ENCODE measurements at regions not wholly inside any gene's neighbourhood (a gene's known extent, or its start where the extent isn't known, plus 50 kb on each side); places are given as distances from the start of the nearest gene placed in this dataset.

DNA sequence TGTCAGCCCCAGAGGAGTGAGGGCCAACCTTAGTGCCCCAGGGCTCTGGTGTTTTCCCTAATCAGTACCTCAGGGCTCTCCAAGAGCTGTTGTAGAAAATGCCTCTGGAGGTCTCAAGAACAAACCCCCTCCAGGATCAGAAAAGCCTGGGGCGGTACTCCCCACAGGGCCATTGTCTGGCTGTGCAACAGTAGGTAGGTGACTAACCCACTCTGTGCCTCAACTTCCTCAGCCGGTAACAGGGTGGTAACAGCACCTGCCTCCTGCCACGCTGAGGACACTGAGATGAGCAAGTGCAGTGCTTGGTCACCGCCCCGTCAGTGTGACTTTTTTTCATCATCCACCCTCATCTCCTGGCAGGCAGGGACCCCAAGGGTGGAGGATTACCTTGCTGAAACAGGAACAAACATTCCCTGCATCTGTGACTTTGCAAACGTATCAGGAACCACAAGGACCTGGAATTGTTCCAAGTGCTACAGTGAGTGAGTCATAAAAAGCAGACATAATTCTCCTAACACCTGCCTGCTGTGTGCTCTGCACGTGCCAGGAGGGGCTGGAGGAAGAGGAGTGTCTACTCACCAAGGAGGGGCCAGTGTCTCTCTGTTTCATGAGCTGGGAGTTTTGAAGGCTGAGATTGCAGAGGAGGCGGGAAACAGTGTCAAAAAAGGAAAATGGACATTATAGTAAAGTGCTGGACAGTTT is 440.8 kb downstream of the NPHP4 start:
- no peaks in the 10 kb centered on the region for H3K4me1 Mint-ChIP-seq
- H3K36me3 Mint-ChIP-seq (ENCODE audit: low read depth) = no peaks in the 10 kb centered on the region
- DNase-seq = no peak
- CTCF ChIA-PET = no interaction called here
- H3K9me3 Mint-ChIP-seq = peaks cover 4% of the 10 kb centered on the region
- POLR2A ChIA-PET = no interaction called here
- H3K4me3 Mint-ChIP-seq = no peak overlapping the region
- H3K27me3 Mint-ChIP-seq = peaks cover 10% of the 10 kb centered on the region
- no peak overlapping the region for H3K27ac Mint-ChIP-seq

- DNase-seq = no peak
- ChIA-PET CTCF (no interaction called here), POLR2A (no interaction called here)
- H3K4me1 Mint-ChIP-seq = no peaks in the 10 kb centered on the region
- peaks cover 4% of the 10 kb centered on the region for H3K9me3 Mint-ChIP-seq
- H3K27ac Mint-ChIP-seq = no peak overlapping the region
- no peak overlapping the region for H3K4me3 Mint-ChIP-seq
- no peaks in the 10 kb centered on the region for H3K36me3 Mint-ChIP-seq (ENCODE audit: low read depth)
- H3K27me3 Mint-ChIP-seq = peaks cover 20% of the 10 kb centered on the region
Measured at GRCh38 chr1:5548266-5548665, 444.0 kb downstream of the NPHP4 start.

DNA sequence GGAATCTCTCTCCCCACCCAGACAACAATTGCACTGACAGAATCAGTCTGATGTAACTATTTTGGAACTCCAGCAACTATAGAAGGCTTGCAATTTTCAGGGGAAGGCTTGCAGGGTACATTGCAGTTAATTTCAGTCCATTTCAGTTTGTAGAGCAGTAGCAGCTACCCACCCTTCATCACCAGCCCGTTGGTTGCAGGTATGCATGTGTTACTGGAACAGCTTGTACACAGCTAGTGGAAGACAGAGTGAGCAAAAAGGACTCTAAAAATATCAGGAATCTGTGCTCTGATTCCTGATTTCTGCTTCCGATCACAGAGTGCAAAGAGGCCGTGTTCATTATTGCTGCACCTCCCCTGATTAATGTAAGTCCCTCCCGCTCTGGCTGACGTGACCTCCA is 449.0 kb downstream of the NPHP4 start:
- no peak overlapping the region for H3K27ac Mint-ChIP-seq
- no peak overlapping the region for H3K4me3 Mint-ChIP-seq
- POLR2A ChIA-PET = no interaction called here
- no peaks in the 10 kb centered on the region for H3K4me1 Mint-ChIP-seq
- H3K36me3 Mint-ChIP-seq (ENCODE audit: low read depth) = no peaks in the 10 kb centered on the region
- CTCF ChIA-PET = no interaction called here
- no peak for DNase-seq
- no peaks in the 10 kb centered on the region for H3K9me3 Mint-ChIP-seq
- H3K27me3 Mint-ChIP-seq = peaks cover 34% of the 10 kb centered on the region

DNA sequence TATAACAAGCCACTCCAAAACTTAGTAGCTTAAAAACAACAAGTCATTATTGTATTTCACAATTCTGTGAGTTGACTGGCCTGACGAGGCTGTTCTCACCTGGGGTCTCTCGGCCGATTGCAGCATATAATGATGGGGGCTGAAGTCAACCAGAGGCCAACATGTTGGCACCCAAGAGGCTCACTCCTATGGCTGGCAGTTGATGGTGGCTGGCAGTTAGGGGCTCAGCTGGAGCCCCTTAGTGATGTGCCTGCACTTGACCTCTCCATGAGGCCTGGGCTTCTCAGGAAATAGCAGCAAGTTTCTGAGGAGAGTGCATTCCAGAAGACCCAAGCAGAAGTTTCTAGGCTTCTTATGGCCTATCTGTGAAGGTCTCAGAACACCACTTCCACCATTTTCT is 459.4 kb downstream of the NPHP4 start:
- H3K4me1 Mint-ChIP-seq = no peaks in the 10 kb centered on the region
- H3K27ac Mint-ChIP-seq = no peak overlapping the region
- H3K9me3 Mint-ChIP-seq = no peaks in the 10 kb centered on the region
- H3K4me3 Mint-ChIP-seq = no peak overlapping the region
- H3K36me3 Mint-ChIP-seq (ENCODE audit: low read depth) = no peaks in the 10 kb centered on the region
- peaks cover 1% of the 10 kb centered on the region for H3K27me3 Mint-ChIP-seq
- no peak for DNase-seq
- ChIA-PET CTCF (no interaction called here), POLR2A (no interaction called here)

GRCh38 chr1:5526822-5527551 is 465.2 kb downstream of the NPHP4 start:
- Mint-ChIP-seq H3K36me3 (ENCODE audit: low read depth) (no peaks in the 10 kb centered on the region), H3K27ac (no peak overlapping the region), H3K9me3 (no peaks in the 10 kb centered on the region), H3K27me3 (no peaks in the 10 kb centered on the region), H3K4me3 (no peak overlapping the region), H3K4me1 (no peaks in the 10 kb centered on the region)
- no peak for DNase-seq
- POLR2A ChIA-PET = no interaction called here
- CTCF ChIA-PET = no interaction called here

DNA sequence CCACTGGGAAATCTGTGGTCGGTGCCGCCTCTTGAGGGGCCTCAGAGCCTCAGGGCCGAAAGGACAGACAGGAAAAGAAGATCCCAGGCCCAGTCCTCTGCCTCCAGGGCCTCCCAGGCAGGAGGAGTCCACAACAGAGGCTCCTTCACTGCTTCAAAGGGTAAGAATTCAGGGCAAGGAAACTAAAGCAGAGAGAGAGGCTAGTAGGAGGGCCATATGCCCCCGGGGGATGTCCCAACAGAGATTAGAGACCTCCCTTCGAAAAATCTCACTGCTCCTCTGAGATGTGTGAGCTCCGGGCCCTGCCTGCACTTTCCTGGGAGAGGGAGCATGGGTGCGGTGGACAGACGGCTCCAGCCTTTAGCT is 465.9 kb downstream of the NPHP4 start:
- ChIA-PET POLR2A (no interaction called here), CTCF (no interaction called here)
- no peak for DNase-seq
- Mint-ChIP-seq H3K4me3 (no peak overlapping the region), H3K36me3 (ENCODE audit: low read depth) (no peaks in the 10 kb centered on the region), H3K9me3 (no peaks in the 10 kb centered on the region), H3K27me3 (no peaks in the 10 kb centered on the region), H3K27ac (no peak overlapping the region), H3K4me1 (no peaks in the 10 kb centered on the region)

- no peaks in the 10 kb centered on the region for H3K4me1 Mint-ChIP-seq
- no peak overlapping the region for H3K4me3 Mint-ChIP-seq
- no peak for DNase-seq
- H3K27ac Mint-ChIP-seq = no peak overlapping the region
- CTCF ChIA-PET = no interaction called here
- H3K27me3 Mint-ChIP-seq = peaks cover 3% of the 10 kb centered on the region
- no peaks in the 10 kb centered on the region for H3K36me3 Mint-ChIP-seq (ENCODE audit: low read depth)
- POLR2A ChIA-PET = no interaction called here
- H3K9me3 Mint-ChIP-seq = no peaks in the 10 kb centered on the region
Measured at GRCh38 chr1:5525597-5526384, 466.4 kb downstream of the NPHP4 start.

DNA sequence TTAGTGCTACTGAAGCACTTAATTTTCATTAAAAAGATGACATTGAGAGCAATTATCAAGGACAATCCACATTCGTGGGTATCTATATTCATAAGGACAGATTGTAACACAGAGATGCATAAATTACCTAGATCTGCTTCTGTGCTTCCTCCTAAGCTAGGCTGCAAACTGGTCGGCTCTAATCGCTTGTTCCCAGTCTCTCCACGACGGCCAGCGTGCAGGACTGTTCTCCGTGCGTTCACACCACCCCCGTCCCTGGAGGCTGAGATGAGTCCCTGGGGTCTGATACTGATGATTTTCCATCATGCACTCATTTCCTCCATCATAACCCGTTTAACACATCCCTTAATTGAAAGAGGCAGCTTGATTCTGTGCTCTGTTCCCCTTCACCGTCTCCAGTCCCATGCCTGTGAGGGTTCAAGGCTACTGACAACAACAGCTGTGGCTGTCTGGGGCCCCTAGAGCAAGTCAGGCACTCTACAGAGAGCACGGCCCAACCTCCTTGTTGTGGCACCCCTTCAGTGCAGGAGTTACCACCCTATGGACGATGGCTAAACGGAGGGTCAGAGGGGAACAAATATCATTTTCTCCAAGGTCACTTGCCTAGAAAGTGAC is 469.6 kb downstream of the NPHP4 start:
- Mint-ChIP-seq H3K36me3 (ENCODE audit: low read depth) (no peaks in the 10 kb centered on the region), H3K9me3 (no peaks in the 10 kb centered on the region), H3K4me3 (no peak overlapping the region), H3K27me3 (peaks cover 3% of the 10 kb centered on the region), H3K4me1 (no peaks in the 10 kb centered on the region), H3K27ac (no peak overlapping the region)
- DNase-seq = no peak
- ChIA-PET CTCF (no interaction called here), POLR2A (no interaction called here)

- H3K27me3 Mint-ChIP-seq = peaks cover 3% of the 10 kb centered on the region
- no peak overlapping the region for H3K4me3 Mint-ChIP-seq
- no peaks in the 10 kb centered on the region for H3K9me3 Mint-ChIP-seq
- no peak for DNase-seq
- no peak overlapping the region for H3K27ac Mint-ChIP-seq
- ChIA-PET CTCF (no interaction called here), POLR2A (no interaction called here)
- H3K36me3 Mint-ChIP-seq (ENCODE audit: low read depth) = no peaks in the 10 kb centered on the region
- no peaks in the 10 kb centered on the region for H3K4me1 Mint-ChIP-seq
Measured at GRCh38 chr1:5519366-5520135, 472.7 kb downstream of the NPHP4 start.

DNA sequence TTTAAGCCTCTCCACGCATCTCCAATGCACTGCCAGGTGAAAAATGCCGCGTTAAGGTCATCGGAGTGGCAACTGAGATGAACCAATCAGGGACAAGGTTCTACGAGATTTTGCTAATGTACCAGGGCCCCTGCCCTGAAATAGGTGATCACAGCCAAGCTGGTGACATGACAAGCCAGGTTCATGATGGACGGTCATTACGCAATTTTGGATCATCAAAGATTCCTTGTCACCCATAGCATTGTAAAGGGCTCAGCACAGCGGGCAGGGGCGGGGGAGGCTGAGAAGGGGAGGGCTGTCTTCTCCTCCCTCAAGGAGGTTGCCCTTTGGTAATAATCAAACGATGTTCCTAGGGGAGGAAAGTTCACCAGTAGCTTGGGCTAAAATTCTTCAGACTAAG is 475.5 kb downstream of the NPHP4 start:
- Mint-ChIP-seq H3K9me3 (no peaks in the 10 kb centered on the region), H3K27me3 (peaks cover 3% of the 10 kb centered on the region), H3K27ac (no peak overlapping the region), H3K4me1 (no peaks in the 10 kb centered on the region), H3K4me3 (no peak overlapping the region), H3K36me3 (ENCODE audit: low read depth) (no peaks in the 10 kb centered on the region)
- ChIA-PET POLR2A (no interaction called here), CTCF (no interaction called here)
- DNase-seq = no peak

GRCh38 chr1:5515501-5515900 is 476.7 kb downstream of the NPHP4 start:
- Mint-ChIP-seq H3K36me3 (ENCODE audit: low read depth) (no peaks in the 10 kb centered on the region), H3K27ac (no peak overlapping the region), H3K4me1 (no peaks in the 10 kb centered on the region), H3K9me3 (no peaks in the 10 kb centered on the region), H3K27me3 (peaks cover 3% of the 10 kb centered on the region), H3K4me3 (no peak overlapping the region)
- ChIA-PET POLR2A (no interaction called here), CTCF (interaction anchor here (0.6 kb wide), 1 partner anchor 1785 kb away, joined by 6 read pairs; no protein-coding TSS in a partner anchor)
- DNase-seq = no peak

- Mint-ChIP-seq H3K4me1 (no peaks in the 10 kb centered on the region), H3K36me3 (ENCODE audit: low read depth) (no peaks in the 10 kb centered on the region), H3K9me3 (no peaks in the 10 kb centered on the region), H3K4me3 (no peak overlapping the region), H3K27ac (no peak overlapping the region), H3K27me3 (peaks cover 3% of the 10 kb centered on the region)
- DNase-seq = peak; percentile 68
- ChIA-PET POLR2A (no interaction called here), CTCF (interaction anchor here (0.7 kb wide), 1 partner anchor 115 kb away, joined by 3 read pairs; no protein-coding TSS in a partner anchor)
Measured at GRCh38 chr1:5514527-5515183, 477.6 kb downstream of the NPHP4 start.
